GM18517 (cell line): ENCODE measurements at regions not wholly inside any gene's neighbourhood (a gene's known extent, or its start where the extent isn't known, plus 50 kb on each side); places are given as distances from the start of the nearest gene placed in this dataset.

Experiments
- ATAC-seq: cut with Tn5 transposase; IDR thresholded peaks from one replicate; pipeline ENCODE4 v1.9.1; 2021; ENCODE audit warnings: mild to moderate bottlenecking, moderate library complexity; ENCODE audit not compliant: unreplicated experiment

GRCh38 chr4:107255114-107255513, 219.0 kb upstream of the DKK2 start:
- no peak for ATAC-seq

- no peak for ATAC-seq
These were observed 217.5 kb upstream of the DKK2 start for GRCh38 chr4:107253579-107254068.

- ATAC-seq, result no peak
These were observed 217.0 kb upstream of the DKK2 start for GRCh38 chr4:107253090-107253489.

- no peak for ATAC-seq
These were observed 216.5 kb upstream of the DKK2 start for GRCh38 chr4:107252571-107252970.

GRCh38 chr4:107248571-107248970, 212.5 kb upstream of the DKK2 start:
- ATAC-seq, result no peak

- ATAC-seq, result no peak
These were observed 211.6 kb upstream of the DKK2 start for GRCh38 chr4:107247738-107248137.

- no peak for ATAC-seq
These were observed 210.6 kb upstream of the DKK2 start for GRCh38 chr4:107246761-107247160.

GRCh38 chr4:107243141-107243781, 207.1 kb upstream of the DKK2 start:
- ATAC-seq, result no peak

- ATAC-seq, result no peak
These were observed 184.9 kb upstream of the DKK2 start for GRCh38 chr4:107220976-107221375.

GRCh38 chr4:107219681-107220080, 183.6 kb upstream of the DKK2 start:
- ATAC-seq, result no peak

GRCh38 chr4:107216379-107216778, 180.3 kb upstream of the DKK2 start:
- no peak for ATAC-seq

GRCh38 chr4:107215222-107215621, 179.1 kb upstream of the DKK2 start:
- no peak for ATAC-seq

- ATAC-seq, result no peak
These were observed 177.8 kb upstream of the DKK2 start for GRCh38 chr4:107213880-107214279.

- no peak for ATAC-seq
These were observed 177.3 kb upstream of the DKK2 start for GRCh38 chr4:107213410-107213809.

GRCh38 chr4:107212565-107212964, 176.5 kb upstream of the DKK2 start:
- no peak for ATAC-seq

GRCh38 chr4:107210450-107211239, 174.5 kb upstream of the DKK2 start:
- ATAC-seq, result no peak

- no peak for ATAC-seq
These were observed 167.6 kb upstream of the DKK2 start for GRCh38 chr4:107203733-107204132.

- no peak for ATAC-seq
These were observed 166.6 kb upstream of the DKK2 start for GRCh38 chr4:107202744-107203143.

- ATAC-seq, result no peak
These were observed 161.0 kb upstream of the DKK2 start for GRCh38 chr4:107197121-107197520.

- no peak for ATAC-seq
These were observed 160.2 kb upstream of the DKK2 start for GRCh38 chr4:107196312-107196711.

- no peak for ATAC-seq
These were observed 157.9 kb upstream of the DKK2 start for GRCh38 chr4:107194005-107194404.

- no peak for ATAC-seq
These were observed 156.5 kb upstream of the DKK2 start for GRCh38 chr4:107192601-107193000.
